ENCODE measurements at regions not wholly inside any gene's neighbourhood (a gene's known extent, or its start where the extent isn't known, plus 50 kb on each side); places are given as distances from the start of the nearest gene placed in this dataset.

GRCh38 chr11:92897487-92897886 lies 72.0 kb upstream of the MTNR1B start:
- no peak overlapping the region for H3K27ac ChIP-seq
- WGBS (ENCODE audit: insufficient coverage, low coverage, low lambda C conversion rate, missing lambda C conversion rate), result 57% methylated on average over 1 of the region's 6 CpGs
- H3K27me3 ChIP-seq, result no peaks in the 10 kb centered on the region
- no peak for DNase-seq
- no peaks in the 10 kb centered on the region for H3K9me3 ChIP-seq
- no peaks in the 10 kb centered on the region for H3K36me3 ChIP-seq
- H3K4me3 ChIP-seq, result no peak overlapping the region
- peaks cover 0 to 5% (median 0%) of the 10 kb centered on the region in 4 donors for H3K4me1 ChIP-seq
- TF ChIP-seq POLR2A (IDR thresholded peaks at IDR 0.05) (no peak), CTCF (IDR thresholded peaks at IDR 0.05) (no peak)
- ATAC-seq, result no peak
- intact Hi-C loops (cut with DNase I), result no loop called here

GRCh38 chr11:92902417-92902816 lies 67.0 kb upstream of the MTNR1B start:
- no peak for ATAC-seq
- H3K27me3 ChIP-seq, result no peaks in the 10 kb centered on the region
- H3K9me3 ChIP-seq, result no peaks in the 10 kb centered on the region
- 53% methylated on average over 1 of the region's 1 CpG for WGBS (ENCODE audit: insufficient coverage, low coverage, low lambda C conversion rate, missing lambda C conversion rate)
- intact Hi-C loops (cut with DNase I), result no loop called here
- H3K36me3 ChIP-seq, result no peaks in the 10 kb centered on the region
- no peak overlapping the region for H3K27ac ChIP-seq
- H3K4me3 ChIP-seq, result no peak overlapping the region
- no peaks in the 10 kb centered on the region for H3K4me1 ChIP-seq
- TF ChIP-seq CTCF (IDR thresholded peaks at IDR 0.05), result no peak
- TF ChIP-seq POLR2A (IDR thresholded peaks at IDR 0.05), result no peak
- no peak for DNase-seq

- H3K27ac ChIP-seq, result no peak overlapping the region
- no peaks in the 10 kb centered on the region for H3K4me1 ChIP-seq
- no peak for DNase-seq
- WGBS (ENCODE audit: insufficient coverage, low coverage, low lambda C conversion rate, missing lambda C conversion rate), result 54% methylated on average over 3 of the region's 4 CpGs
- ATAC-seq, result no peak
- no peaks in the 10 kb centered on the region for H3K36me3 ChIP-seq
- H3K27me3 ChIP-seq, result no peaks in the 10 kb centered on the region
- H3K9me3 ChIP-seq, result no peaks in the 10 kb centered on the region
- no peak overlapping the region for H3K4me3 ChIP-seq
- TF ChIP-seq CTCF (IDR thresholded peaks at IDR 0.05), result no peak
- TF ChIP-seq POLR2A (IDR thresholded peaks at IDR 0.05), result no peak
- intact Hi-C loops (cut with DNase I), result no loop called here
These were observed 61.8 kb upstream of the MTNR1B start for GRCh38 chr11:92907671-92908070.

GRCh38 chr11:92909214-92909613 lies 60.2 kb upstream of the MTNR1B start:
- DNase-seq (no peak), ATAC-seq (no peak)
- no peak overlapping the region for H3K4me3 ChIP-seq
- no peaks in the 10 kb centered on the region for H3K36me3 ChIP-seq
- H3K9me3 ChIP-seq, result no peaks in the 10 kb centered on the region
- no peaks in the 10 kb centered on the region for H3K4me1 ChIP-seq
- H3K27ac ChIP-seq, result no peak overlapping the region
- H3K27me3 ChIP-seq, result no peaks in the 10 kb centered on the region
- TF ChIP-seq CTCF (IDR thresholded peaks at IDR 0.05) (no peak), POLR2A (IDR thresholded peaks at IDR 0.05) (no peak)
- WGBS (ENCODE audit: insufficient coverage, low coverage, low lambda C conversion rate, missing lambda C conversion rate), result 76% methylated on average over 5 of the region's 5 CpGs
- intact Hi-C loops (cut with DNase I), result no loop called here

- 45% methylated on average over 2 of the region's 2 CpGs for WGBS (ENCODE audit: insufficient coverage, low coverage, low lambda C conversion rate, missing lambda C conversion rate)
- Histone ChIP-seq H3K27me3 (no peaks in the 10 kb centered on the region), H3K4me3 (no peak overlapping the region), H3K27ac (no peak overlapping the region), H3K9me3 (no peaks in the 10 kb centered on the region), H3K4me1 (no peaks in the 10 kb centered on the region), H3K36me3 (no peaks in the 10 kb centered on the region)
- DNase-seq (no peak), ATAC-seq (no peak)
- TF ChIP-seq CTCF (IDR thresholded peaks at IDR 0.05) (no peak), POLR2A (IDR thresholded peaks at IDR 0.05) (no peak)
- intact Hi-C loops (cut with DNase I), result no loop called here
These were observed 58.0 kb upstream of the MTNR1B start for GRCh38 chr11:92911478-92911877.
